H1 (cell line): ENCODE measurements at regions not wholly inside any gene's neighbourhood (a gene's known extent, or its start where the extent isn't known, plus 50 kb on each side); places are given as distances from the start of the nearest gene placed in this dataset.

Experiments used
- CEBPB ChIP-seq: IDR thresholded peaks from 2 replicates; pipeline ENCODE4 v1.6.1; 2012; ENCODE audit warnings: low read depth, low read length
- HDAC2 ChIP-seq, 2 experiments: fragments of 300-600 bp in 1 of 2; sonication (generic) in 1 of 2; IDR thresholded peaks; 2 replicates each; pipeline ENCODE4 v1.6.1; 2011 to 2012; ENCODE audit warnings: low read depth in 2 of 2, low read length in 2 of 2, mild to moderate bottlenecking in 2 of 2, moderate library complexity in 2 of 2, borderline replicate concordance in 1 of 2, inconsistent platforms in 1 of 2
- KDM1A ChIP-seq: fragments of 200-600, 300-600 bp; sonication (generic); IDR thresholded peaks from 2 replicates; pipeline ENCODE4 v1.7.1; 2016; ENCODE audit warnings: mild to moderate bottlenecking, low read length, borderline replicate concordance
- POLR2A ChIP-seq, 2 experiments: IDR thresholded peaks; 1 replicate in 1 of 2; 2 replicates in 1 of 2; pipeline ENCODE4 v1.6.1; 2011; ENCODE audit warnings: low read depth in 2 of 2, low read length in 2 of 2, mild to moderate bottlenecking in 2 of 2; ENCODE audit errors: control extremely low read depth in 1 of 2
- SP4 ChIP-seq: IDR thresholded peaks from 2 replicates; pipeline ENCODE4 v1.6.1; 2012; ENCODE audit warnings: low read length, inconsistent platforms

DNA sequence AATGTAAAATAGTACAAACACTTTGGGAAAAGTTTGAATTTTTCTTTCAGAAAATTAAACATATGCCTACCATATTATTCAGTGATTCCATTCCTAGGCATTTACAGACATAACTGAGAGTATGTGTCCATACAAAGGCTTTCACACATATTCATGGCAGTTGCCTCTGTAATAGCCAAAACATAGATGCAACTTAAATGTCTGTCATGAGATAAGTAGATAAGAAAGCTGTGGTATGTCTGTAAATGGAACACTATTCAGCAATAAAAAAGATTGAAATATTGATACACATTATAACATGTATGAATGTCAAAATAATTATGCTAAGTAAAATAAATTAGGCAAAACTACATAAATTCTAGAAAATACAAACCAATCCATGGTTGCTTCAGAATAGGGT is 964.5 kb upstream of the MBL2 start (continued):
- no peak for TF ChIP-seq POLR2A (IDR thresholded peaks at IDR 0.05; ENCODE audit: control extremely low read depth in 1 of 2, low read depth in 2 of 2, low read length in 2 of 2)
- no peak for TF ChIP-seq SP4
- no peak for TF ChIP-seq CEBPB
- TF ChIP-seq HDAC2 (IDR thresholded peaks at IDR 0.05; ENCODE audit: borderline replicate concordance in 1 of 2, low read depth in 2 of 2, low read length in 2 of 2): no peak
- TF ChIP-seq KDM1A: no peak
